GM21367 (cell line): ENCODE measurements at regions not wholly inside any gene's neighbourhood (a gene's known extent, or its start where the extent isn't known, plus 50 kb on each side); places are given as distances from the start of the nearest gene placed in this dataset.
"Not testable (repeated sequence)": the region's sequence is repeated elsewhere in the genome, so short reads cannot be mapped to it uniquely, and the experiment has no call there.

Experiments used
- ATAC-seq: cut with Tn5 transposase; IDR thresholded peaks from one replicate; pipeline ENCODE4 v1.9.1; 2021; ENCODE audit not compliant: unreplicated experiment

GRCh38 chr4:153099391-153100140 is 104.7 kb upstream of the TRIM2 start:
- no peak for ATAC-seq

GRCh38 chr4:153106736-153107135 is 97.5 kb upstream of the TRIM2 start:
- not testable (repeated sequence) for ATAC-seq

- no peak for ATAC-seq
Measured at GRCh38 chr4:153107246-153107645, 97.0 kb upstream of the TRIM2 start.

GRCh38 chr4:153109296-153109849 is 94.9 kb upstream of the TRIM2 start:
- ATAC-seq, result no peak

GRCh38 chr4:153110739-153111138 is 93.5 kb upstream of the TRIM2 start:
- ATAC-seq, result no peak

- no peak for ATAC-seq
Measured at GRCh38 chr4:153111426-153112040, 92.7 kb upstream of the TRIM2 start.

GRCh38 chr4:153112041-153112441 is 92.2 kb upstream of the TRIM2 start:
- no peak for ATAC-seq

GRCh38 chr4:153113061-153113837 is 91.0 kb upstream of the TRIM2 start:
- no peak for ATAC-seq

GRCh38 chr4:153113838-153114105 is 90.5 kb upstream of the TRIM2 start:
- ATAC-seq, result no peak

GRCh38 chr4:153114771-153115321 is 89.4 kb upstream of the TRIM2 start:
- ATAC-seq, result no peak

- ATAC-seq, result peak; percentile 87
Measured at GRCh38 chr4:153115322-153116290, 88.6 kb upstream of the TRIM2 start.

- peak; percentile 4 for ATAC-seq
Measured at GRCh38 chr4:153116291-153116680, 88.0 kb upstream of the TRIM2 start.

- no peak for ATAC-seq
Measured at GRCh38 chr4:153116801-153117200, 87.4 kb upstream of the TRIM2 start.

GRCh38 chr4:153117554-153117953 is 86.7 kb upstream of the TRIM2 start:
- ATAC-seq, result no peak

- no peak for ATAC-seq
Measured at GRCh38 chr4:153119626-153120025, 84.6 kb upstream of the TRIM2 start.

GRCh38 chr4:153120235-153120634 is 84.0 kb upstream of the TRIM2 start:
- ATAC-seq, result no peak

GRCh38 chr4:153122855-153123254 is 81.4 kb upstream of the TRIM2 start:
- no peak for ATAC-seq

- ATAC-seq, result no peak
Measured at GRCh38 chr4:153126137-153126536, 78.1 kb upstream of the TRIM2 start.

- ATAC-seq, result peak; percentile 71
Measured at GRCh38 chr4:153127760-153128494, 76.3 kb upstream of the TRIM2 start.

- no peak for ATAC-seq
Measured at GRCh38 chr4:153131596-153131995, 72.6 kb upstream of the TRIM2 start.
